Endodermal cell (in vitro differentiated cells): ENCODE measurements at regions not wholly inside any gene's neighbourhood (a gene's known extent, or its start where the extent isn't known, plus 50 kb on each side); places are given as distances from the start of the nearest gene placed in this dataset.

Experiments used
- DNase-seq: peaks from one replicate; pipeline ENCODE4 v3.0.0-alpha.2; 2017
- H3K27ac ChIP-seq: 2 replicates; pipeline ENCODE4 v1.5.1; 2013; ENCODE audit warnings: mild to moderate bottlenecking, low read depth, low read length, moderate library complexity
- H3K27me3 ChIP-seq: 2 replicates; pipeline ENCODE4 v1.6.1; 2013; ENCODE audit warnings: mild to moderate bottlenecking, low read length, moderate library complexity; ENCODE audit not compliant: insufficient read depth, control insufficient read depth, poor library complexity, severe bottlenecking
- H3K36me3 ChIP-seq: 2 replicates; pipeline ENCODE4 v1.7.0; 2013; ENCODE audit warnings: mild to moderate bottlenecking, low read length, moderate library complexity; ENCODE audit not compliant: control insufficient read depth, insufficient read depth
- H3K4me1 ChIP-seq: one replicate; pipeline ENCODE4 v1.7.0; 2013; ENCODE audit warnings: low read length; ENCODE audit not compliant: control insufficient read depth, insufficient read depth
- H3K4me3 ChIP-seq: 2 replicates; pipeline ENCODE4 v1.5.1; 2013; ENCODE audit warnings: mild to moderate bottlenecking, low read length, moderate library complexity
- H3K9ac ChIP-seq: 2 replicates; pipeline ENCODE4 v1.6.1; 2013; ENCODE audit warnings: mild to moderate bottlenecking, low read length, moderate library complexity; ENCODE audit not compliant: poor library complexity, severe bottlenecking; ENCODE audit errors: extremely low read depth
- H3K9me3 ChIP-seq: 2 replicates; pipeline ENCODE4 v1.6.1; 2013; ENCODE audit warnings: mild to moderate bottlenecking, low read length, moderate library complexity; ENCODE audit not compliant: control insufficient read depth
- H3K27ac Mint-ChIP-seq: 2 replicates; pipeline ENCODE4 v1.8.0; 2020; ENCODE audit warnings: mixed read lengths
- H3K27me3 Mint-ChIP-seq: 2 replicates; pipeline ENCODE4 v1.8.0; 2021; ENCODE audit warnings: mild to moderate bottlenecking, mixed read lengths; ENCODE audit not compliant: insufficient read depth
- H3K36me3 Mint-ChIP-seq: 2 replicates; pipeline ENCODE4 v1.8.0; 2020; ENCODE audit warnings: low read depth, mixed read lengths
- H3K4me1 Mint-ChIP-seq: 2 replicates; pipeline ENCODE4 v1.8.0; 2020; ENCODE audit warnings: mixed read lengths
- H3K4me3 Mint-ChIP-seq: 2 replicates; pipeline ENCODE4 v1.8.0; 2020; ENCODE audit warnings: mild to moderate bottlenecking, moderate library complexity, mixed read lengths
- H3K9me3 Mint-ChIP-seq: 2 replicates; pipeline ENCODE4 v1.8.0; 2020; ENCODE audit warnings: mild to moderate bottlenecking, mixed read lengths
- CTCF ChIP-seq: fragments of 200-600 bp; sonication (generic); conservative IDR thresholded peaks from 2 replicates; pipeline ENCODE4 v1.5.0; 2021; ENCODE audit warnings: antibody characterized with exemption, mild to moderate bottlenecking
- WGBS, 2 experiments: methylation state at CpG; one replicate each; pipeline versions ENCODE4 v1.1.5 to v1.1.7; 2013; ENCODE audit warnings: missing lambda C conversion rate in 2 of 2, mixed read lengths in 1 of 2; ENCODE audit not compliant: insufficient coverage in 1 of 2, insufficient read length in 1 of 2; 5-methylcytosine and 5-hydroxymethylcytosine counted together

- Mint-ChIP-seq H3K4me1 (peaks cover 66% of the 10 kb centered on the region), H3K36me3 (peaks cover 2% of the 10 kb centered on the region), H3K4me3 (no peak overlapping the region), H3K27me3 (peaks cover 2% of the 10 kb centered on the region), H3K9me3 (peaks cover 4% of the 10 kb centered on the region), H3K27ac (no peak overlapping the region)
- H3K27ac ChIP-seq = no peak overlapping the region
- peaks cover 31% of the 10 kb centered on the region for H3K4me1 ChIP-seq
- WGBS, 2 experiments = 95 to 100% methylated on average over 4 to 6 of the region's 6 CpGs
- no peak overlapping the region for H3K4me3 ChIP-seq
- DNase-seq = no peak
- H3K9ac ChIP-seq = no peak overlapping the region
- no peaks in the 10 kb centered on the region for H3K27me3 ChIP-seq
- no peaks in the 10 kb centered on the region for H3K36me3 ChIP-seq
- peaks cover 12% of the 10 kb centered on the region for H3K9me3 ChIP-seq
- no peak for TF ChIP-seq CTCF
Measured at GRCh38 chr21:38956007-38956406, 150.3 kb downstream of the ETS2 start.

- Histone ChIP-seq H3K4me1 (peaks cover 31% of the 10 kb centered on the region), H3K27ac (no peak overlapping the region), H3K9ac (no peak overlapping the region), H3K27me3 (no peaks in the 10 kb centered on the region), H3K9me3 (peaks cover 8% of the 10 kb centered on the region), H3K4me3 (no peak overlapping the region), H3K36me3 (no peaks in the 10 kb centered on the region)
- Mint-ChIP-seq H3K27ac (no peak overlapping the region), H3K4me1 (peaks cover 64% of the 10 kb centered on the region), H3K4me3 (no peak overlapping the region), H3K36me3 (no peaks in the 10 kb centered on the region), H3K9me3 (peaks cover under 1% of the 10 kb centered on the region), H3K27me3 (peaks cover 2% of the 10 kb centered on the region)
- no peak for DNase-seq
- 94 to 100% methylated on average over 7 to 8 of the region's 8 CpGs for WGBS, 2 experiments
- TF ChIP-seq CTCF = no peak
Measured at GRCh38 chr21:38955495-38955894, 149.8 kb downstream of the ETS2 start.

GRCh38 chr21:38954588-38955004, 148.9 kb downstream of the ETS2 start:
- Histone ChIP-seq H3K27me3 (no peaks in the 10 kb centered on the region), H3K4me3 (no peak overlapping the region), H3K36me3 (no peaks in the 10 kb centered on the region), H3K9ac (no peak overlapping the region), H3K4me1 (peaks cover 29% of the 10 kb centered on the region), H3K27ac (no peak overlapping the region), H3K9me3 (peaks cover 11% of the 10 kb centered on the region)
- Mint-ChIP-seq H3K36me3 (peaks cover 2% of the 10 kb centered on the region), H3K4me1 (peaks cover 59% of the 10 kb centered on the region), H3K4me3 (no peak overlapping the region), H3K9me3 (peaks cover 6% of the 10 kb centered on the region), H3K27ac (no peak overlapping the region), H3K27me3 (peaks cover under 1% of the 10 kb centered on the region)
- TF ChIP-seq CTCF = no peak
- DNase-seq = no peak
- WGBS, 2 experiments = 83 to 93% methylated on average over 3 of the region's 3 CpGs
